ENCODE measurements at regions not wholly inside any gene's neighbourhood (a gene's known extent, or its start where the extent isn't known, plus 50 kb on each side); places are given as distances from the start of the nearest gene placed in this dataset.
"Not testable (repeated sequence)": the region's sequence is repeated elsewhere in the genome, so short reads cannot be mapped to it uniquely, and the experiment has no call there.

GRCh38 chr10:37733822-37734221 lies 123.6 kb downstream of the ZNF248 start:
- DNase-seq = no peak

DNA sequence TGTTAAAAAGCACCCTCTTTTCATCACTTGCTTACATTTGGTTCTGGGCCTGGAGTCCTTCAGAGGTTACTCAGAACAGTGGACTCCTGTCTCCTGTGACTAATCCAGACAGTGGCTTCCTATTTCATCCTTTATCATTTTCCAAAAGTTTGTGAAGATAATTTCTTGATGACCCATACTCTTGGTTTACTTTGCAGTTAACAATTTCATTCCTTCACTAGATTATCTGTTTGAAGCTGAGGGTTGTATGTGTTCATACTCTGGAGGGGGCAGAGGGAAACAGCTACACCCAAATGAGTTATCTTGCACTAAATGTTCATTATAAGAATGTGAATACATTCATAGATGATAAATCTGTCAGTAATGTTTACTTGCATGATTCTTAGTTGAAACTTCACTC lies 124.7 kb downstream of the ZNF248 start:
- no peak for DNase-seq

DNA sequence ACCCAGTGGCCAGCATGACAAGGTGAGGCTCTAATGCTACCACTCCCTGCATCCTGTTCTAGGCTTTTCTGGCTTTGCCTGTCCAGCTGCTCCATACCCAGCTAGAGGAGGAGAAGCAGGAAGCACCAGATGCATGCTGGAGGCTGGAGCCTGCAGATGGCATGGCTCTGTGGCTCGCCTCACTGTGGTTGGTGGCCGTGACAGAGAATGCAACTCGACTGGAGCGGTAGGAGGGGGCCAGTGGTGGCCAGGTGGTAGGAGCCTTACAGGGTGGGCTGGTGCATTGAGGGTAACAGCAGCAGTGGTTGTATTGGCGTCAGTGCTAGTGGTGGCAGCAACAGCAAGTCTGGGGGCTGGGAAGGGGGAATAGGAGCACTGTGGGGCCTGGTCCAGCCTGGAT lies 128.6 kb downstream of the ZNF248 start:
- DNase-seq = no peak

GRCh38 chr10:37727491-37728352 lies 129.7 kb downstream of the ZNF248 start:
- no peak for DNase-seq

- no peak for DNase-seq
Observed at GRCh38 chr10:37721100-37721499, 136.3 kb downstream of the ZNF248 start.

DNA sequence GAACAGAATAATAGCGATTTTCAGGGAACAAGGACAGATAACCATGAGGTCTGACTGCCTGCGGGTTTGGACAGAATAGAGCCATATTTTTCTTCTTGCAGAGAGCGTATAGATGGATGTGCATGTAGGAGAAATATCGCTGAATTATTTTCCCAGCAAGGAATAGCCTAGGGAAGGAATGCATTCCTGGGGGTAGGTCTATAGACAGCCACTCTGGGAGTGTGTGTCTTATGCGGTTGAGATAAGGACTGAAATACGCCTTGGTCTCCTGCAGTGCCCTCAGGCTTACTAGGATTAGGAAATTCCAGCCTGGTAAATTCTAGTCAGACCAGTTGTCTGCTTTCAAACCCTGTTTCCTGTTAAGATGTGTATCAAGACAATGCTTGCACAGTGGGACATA lies 139.3 kb downstream of the ZNF248 start:
- not testable (repeated sequence) for DNase-seq

DNA sequence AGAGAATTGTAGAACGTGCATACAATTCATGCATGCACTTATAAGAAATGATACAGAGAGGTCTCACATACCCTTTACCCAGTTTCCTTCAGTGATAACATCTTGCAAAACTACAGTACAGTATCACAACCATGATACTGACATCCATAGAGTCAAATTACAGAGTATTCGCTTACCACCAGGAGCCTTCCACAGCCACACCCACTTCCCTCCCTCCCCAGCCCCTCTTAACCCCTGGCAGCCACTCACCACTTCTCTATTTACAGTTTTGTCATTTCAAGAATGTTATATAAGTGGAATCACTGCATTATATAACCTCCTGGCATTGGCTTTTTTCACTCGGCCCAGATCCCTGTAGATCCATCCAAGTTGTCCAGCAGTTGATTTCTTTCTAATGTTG lies 143.8 kb downstream of the ZNF248 start:
- no peak for DNase-seq

- DNase-seq = no peak
Observed at GRCh38 chr10:37713132-37713501, 144.3 kb downstream of the ZNF248 start.

DNA sequence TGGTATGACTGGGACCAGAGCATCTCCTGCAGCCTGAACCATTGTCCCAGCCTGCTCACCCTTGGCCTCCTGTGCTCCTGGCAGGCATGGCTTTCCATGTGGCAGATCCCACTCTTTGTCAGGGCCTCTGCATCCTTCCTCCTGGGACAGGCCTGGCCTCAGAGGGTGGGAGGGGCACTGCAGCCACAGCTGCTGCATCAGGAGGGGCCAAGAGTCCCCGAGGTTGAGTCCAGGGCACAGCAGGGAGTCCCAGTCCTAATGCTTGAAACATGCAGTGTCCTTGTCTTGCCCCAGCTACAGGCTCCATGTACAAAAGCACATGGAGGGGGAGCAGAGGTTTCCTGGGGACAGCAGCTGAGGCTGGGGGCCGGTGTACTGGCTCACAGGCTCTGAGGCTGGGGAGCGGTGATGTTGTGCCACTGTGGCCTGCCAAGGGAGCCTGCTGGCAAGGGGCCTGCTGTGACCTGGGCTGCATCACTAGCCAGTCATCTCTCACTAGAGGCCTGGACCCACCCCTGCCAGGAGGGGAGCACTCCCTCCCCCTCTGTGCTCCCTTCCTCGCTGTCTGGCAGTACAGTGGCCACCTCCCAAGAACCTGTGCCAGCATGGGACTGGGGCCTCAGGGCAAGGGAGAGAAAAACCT lies 144.8 kb downstream of the ZNF248 start:
- DNase-seq = no peak

GRCh38 chr10:37711617-37712488 lies 145.6 kb downstream of the ZNF248 start:
- DNase-seq = no peak

DNA sequence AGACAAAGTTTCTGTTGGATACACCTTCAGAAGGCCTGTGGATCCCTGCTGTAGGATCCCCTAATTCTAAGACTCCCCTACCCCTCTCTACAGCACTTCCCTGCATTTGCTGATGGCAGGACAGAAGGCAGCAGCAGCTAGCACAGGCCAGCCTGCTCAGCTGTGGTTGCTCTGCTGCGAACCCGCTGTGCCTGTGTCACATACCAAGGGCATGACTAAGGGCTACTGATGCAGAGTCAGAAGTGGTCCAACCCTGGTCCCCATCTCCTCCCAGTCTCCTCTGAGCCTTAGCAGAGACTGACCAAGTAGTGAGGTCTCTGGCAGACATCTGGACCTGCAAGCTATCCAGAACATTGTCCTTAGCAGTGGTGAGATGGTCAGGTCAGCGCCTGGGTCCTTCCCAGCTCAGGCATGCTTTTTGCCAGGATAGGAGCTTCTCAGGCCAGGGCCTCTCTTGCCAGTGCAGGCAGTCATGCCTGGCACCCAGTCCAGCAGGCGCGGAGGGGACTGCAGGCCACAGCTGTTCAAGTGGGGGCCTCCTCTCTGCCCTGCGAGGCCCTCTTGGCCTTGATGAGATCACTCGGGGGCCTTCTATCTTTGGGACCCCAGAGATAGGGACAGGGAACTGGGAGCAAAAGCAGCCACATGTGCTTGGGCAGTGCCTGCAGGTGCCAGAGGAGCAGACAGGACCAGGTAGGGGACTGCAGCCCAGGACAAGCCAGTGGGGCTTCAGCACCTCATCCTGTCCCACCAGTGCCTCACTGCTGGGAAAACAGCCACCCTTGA lies 146.4 kb downstream of the ZNF248 start:
- no peak for DNase-seq

- no peak for DNase-seq
Observed at GRCh38 chr10:37707829-37708578, 149.4 kb downstream of the ZNF248 start.

- DNase-seq = no peak
Observed at GRCh38 chr10:37704566-37704965, 152.8 kb downstream of the ZNF248 start.

DNA sequence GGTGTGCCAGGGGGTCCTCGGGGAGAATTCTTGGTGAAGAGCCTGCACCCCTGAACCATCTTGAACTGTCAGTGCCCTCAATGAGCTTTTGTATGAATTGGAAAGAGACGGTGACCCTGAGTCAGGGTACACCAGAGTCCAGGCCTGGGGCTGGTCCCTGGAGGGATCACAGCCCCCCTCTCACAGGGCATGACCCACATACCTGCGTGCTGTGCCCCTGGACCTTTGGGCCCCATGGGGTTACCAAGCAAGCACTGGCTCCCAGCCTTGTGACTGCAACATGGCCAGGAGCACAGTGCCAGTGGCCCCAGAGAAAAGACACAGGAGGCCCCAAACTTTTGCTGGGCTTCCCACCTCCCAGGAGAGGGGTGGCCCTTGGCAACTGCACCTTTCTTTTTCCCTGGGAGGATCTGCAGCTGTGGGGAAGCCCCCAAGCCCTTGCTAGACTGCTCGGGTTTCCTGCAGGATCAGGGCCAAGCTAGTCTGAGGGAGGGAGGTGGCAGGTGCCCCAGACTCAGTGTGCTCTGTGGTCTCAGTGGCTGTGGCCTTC lies 153.5 kb downstream of the ZNF248 start:
- no peak for DNase-seq

DNA sequence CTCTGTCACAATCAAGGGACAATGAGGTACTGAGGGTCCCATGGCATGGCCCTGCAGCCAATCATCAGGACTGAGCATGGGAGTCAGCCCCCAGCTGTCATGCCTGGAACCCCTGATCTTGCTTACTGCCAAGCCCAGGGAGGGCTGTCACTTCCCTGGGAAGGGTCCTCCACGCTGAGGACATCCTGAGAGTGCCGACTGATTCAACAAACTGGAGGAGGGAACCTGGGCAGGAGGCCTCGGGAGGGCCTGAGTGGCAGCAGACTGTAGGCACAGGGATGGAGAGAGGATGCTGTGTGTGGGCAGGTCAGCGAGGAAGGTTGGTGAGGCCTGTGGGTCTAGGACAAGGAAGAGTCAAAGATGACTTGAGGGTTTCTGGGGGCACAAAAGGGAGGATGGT lies 154.3 kb downstream of the ZNF248 start:
- no peak for DNase-seq

DNA sequence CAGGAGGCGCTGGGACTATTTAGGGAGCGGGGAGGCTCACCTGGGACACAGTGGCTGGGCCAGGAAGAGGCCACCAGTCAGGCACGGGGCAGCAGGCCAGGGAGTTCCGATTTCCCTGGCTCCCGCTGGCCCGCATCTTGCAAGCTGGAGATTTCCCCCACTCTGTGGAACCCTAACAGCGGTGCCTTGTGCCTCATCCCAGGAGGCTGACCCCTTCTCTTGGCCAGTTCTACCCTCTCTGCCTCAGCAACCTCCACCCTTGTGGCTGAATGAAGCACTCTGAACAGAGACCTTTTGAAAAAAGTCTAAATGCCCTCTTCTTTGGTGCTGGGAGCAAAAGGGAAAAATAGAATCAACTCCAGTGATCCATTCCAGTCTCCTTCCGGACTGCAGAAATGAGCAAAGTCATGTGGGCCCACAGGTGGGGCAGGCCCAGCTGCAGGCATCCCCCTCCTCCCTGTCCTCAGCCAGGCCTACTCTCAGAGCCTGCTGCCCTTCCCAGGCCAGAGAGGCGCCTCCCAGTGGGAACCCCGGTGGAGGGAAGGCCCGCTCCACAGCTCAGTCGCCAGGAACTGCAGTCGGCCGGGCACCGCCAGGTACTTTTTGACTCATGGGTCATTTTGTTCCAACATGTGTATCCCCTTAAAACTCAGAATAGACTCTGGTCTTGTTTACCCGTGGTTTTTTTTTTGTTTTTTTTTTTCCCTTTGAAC lies 155.5 kb downstream of the ZNF248 start:
- DNase-seq = no peak

DNA sequence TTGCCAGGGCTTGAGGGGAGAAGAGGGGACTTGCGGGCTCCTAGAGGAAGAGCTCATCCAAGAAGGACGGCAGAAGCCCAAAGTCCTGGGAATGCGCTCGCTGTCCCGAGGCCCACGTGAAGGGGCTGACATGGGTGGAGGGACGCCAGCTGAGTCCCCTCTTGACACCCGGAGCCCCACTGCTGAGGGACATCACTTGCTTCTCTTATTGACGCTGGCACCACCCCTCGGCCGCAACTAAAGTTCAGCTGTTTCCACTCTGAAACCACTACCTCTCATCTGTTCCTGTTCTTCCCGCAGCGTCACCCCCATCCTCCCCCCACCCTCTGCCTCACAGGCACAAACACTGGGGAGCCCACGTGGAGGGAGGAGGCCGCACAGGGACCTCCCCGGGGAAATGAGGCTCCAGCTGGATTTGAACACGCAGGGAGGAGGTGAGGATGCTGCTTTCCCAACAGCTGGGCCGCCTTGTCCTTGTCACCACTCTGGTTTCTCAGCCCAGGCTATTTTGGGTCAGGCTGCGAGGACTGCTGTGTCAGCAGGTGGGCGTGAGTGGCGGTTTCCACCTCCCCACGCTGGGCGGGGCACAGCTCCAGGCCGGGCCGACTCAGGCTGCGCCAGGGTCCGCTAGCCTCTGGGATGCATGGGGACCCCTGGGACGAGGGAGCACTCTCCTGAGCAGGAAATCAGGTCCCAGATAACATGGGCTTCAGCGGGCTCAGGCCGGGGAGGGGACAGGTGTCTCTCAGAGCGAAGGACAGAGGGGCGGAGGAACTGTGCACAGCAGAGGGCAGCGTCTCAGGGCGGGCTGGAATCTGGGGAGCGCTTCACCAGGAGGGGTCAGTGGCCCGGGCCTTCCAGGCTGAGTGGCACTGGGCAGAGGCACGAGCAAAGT lies 156.3 kb downstream of the ZNF248 start:
- no peak for DNase-seq

GRCh38 chr10:37687581-37687980 lies 169.8 kb downstream of the ZNF248 start:
- no peak for DNase-seq

Measured in fibroblast of skin of back (primary cell).